HEK293T (cell line): ENCODE measurements at regions not wholly inside any gene's neighbourhood (a gene's known extent, or its start where the extent isn't known, plus 50 kb on each side); places are given as distances from the start of the nearest gene placed in this dataset.
"Not testable (repeated sequence)": the region's sequence is repeated elsewhere in the genome, so short reads cannot be mapped to it uniquely, and the experiment has no call there.

Experiments
- CTCF ChIA-PET: fragments of 350-600 bp; formaldehyde crosslinking; extraction: SDS; loops from one replicate; lab custom pipeline; 2021; ENCODE audit warnings: antibody characterized with exemption, inconsistent platforms; lab: Yijun Ruan, JAX
- POLR2A ChIA-PET: fragments of 350-600 bp; formaldehyde crosslinking; extraction: SDS; loops from one replicate; lab custom pipeline; 2020; ENCODE audit warnings: antibody characterized with exemption, inconsistent platforms; lab: Yijun Ruan, JAX
- DNase-seq: peaks from one replicate; pipeline ENCODE4 v3.0.0; 2012; ENCODE audit warnings: mixed read lengths; ENCODE audit errors: extremely low spot score
- ARNT ChIP-seq: fragments of 450-650 bp; IDR thresholded peaks from 2 replicates; pipeline ENCODE4 v1.6.1; 2017; ENCODE audit warnings: mild to moderate bottlenecking
- BHLHE40 ChIP-seq: fragments of 450-650 bp; IDR thresholded peaks from 2 replicates; pipeline ENCODE4 v1.6.1; 2016; ENCODE audit warnings: mild to moderate bottlenecking, moderate library complexity, borderline replicate concordance
- CTBP1 ChIP-seq: fragments of 450-650 bp; IDR thresholded peaks from 2 replicates; pipeline ENCODE4 v1.6.1; 2016; ENCODE audit warnings: borderline replicate concordance
- ELF4 ChIP-seq: fragments of 450-650 bp; IDR thresholded peaks from 2 replicates; pipeline ENCODE4 v1.6.1; 2017; ENCODE audit warnings: antibody characterized with exemption
- FOXA1 ChIP-seq: fragments of 450-650 bp; IDR thresholded peaks from 2 replicates; pipeline ENCODE4 v1.6.1; 2016; ENCODE audit warnings: mild to moderate bottlenecking
- FOXK2 ChIP-seq: fragments of 450-650 bp; IDR thresholded peaks from 2 replicates; pipeline ENCODE4 v1.6.1; 2016; ENCODE audit warnings: mild to moderate bottlenecking
- FOXM1 ChIP-seq: fragments of 450-650 bp; IDR thresholded peaks from 2 replicates; pipeline ENCODE4 v1.6.1; 2017; ENCODE audit warnings: mild to moderate bottlenecking, borderline replicate concordance
- HDGF ChIP-seq: fragments of 450-650 bp; IDR thresholded peaks from 2 replicates; pipeline ENCODE4 v1.6.1; 2017; ENCODE audit warnings: antibody characterized with exemption, borderline replicate concordance
- L3MBTL2 ChIP-seq: fragments of 450-650 bp; conservative IDR thresholded peaks from 2 replicates; pipeline ENCODE4 v1.6.1; 2016; ENCODE audit warnings: mild to moderate bottlenecking
- LEF1 ChIP-seq: fragments of 450-650 bp; IDR thresholded peaks from 2 replicates; pipeline ENCODE4 v1.6.1; 2017; ENCODE audit warnings: mild to moderate bottlenecking, borderline replicate concordance
- NFRKB ChIP-seq: fragments of 450-650 bp; IDR thresholded peaks from 2 replicates; pipeline ENCODE4 v1.6.1; 2016; ENCODE audit warnings: mild to moderate bottlenecking, moderate library complexity
- PKNOX1 ChIP-seq: fragments of 450-650 bp; IDR thresholded peaks from 2 replicates; pipeline ENCODE4 v1.6.1; 2016
- SP1 ChIP-seq: fragments of 450-650 bp; IDR thresholded peaks from 2 replicates; pipeline ENCODE4 v1.6.1; 2017
- SUZ12 ChIP-seq: fragments of 450-650 bp; IDR thresholded peaks from 2 replicates; pipeline ENCODE4 v1.6.1; 2016; ENCODE audit warnings: mild to moderate bottlenecking
- TARDBP ChIP-seq: fragments of 450-650 bp; IDR thresholded peaks from 2 replicates; pipeline ENCODE4 v1.6.1; 2016
- ZNF384 ChIP-seq: fragments of 450-650 bp; IDR thresholded peaks from 2 replicates; pipeline ENCODE4 v1.6.1; 2016

GRCh38 chr2:199558156-199558555 is 100.4 kb upstream of the SATB2 start:
- ChIA-PET POLR2A (no interaction called here), CTCF (no interaction called here)
- TF ChIP-seq FOXK2 (no peak), TARDBP (no peak), SUZ12 (no peak), NFRKB (no peak), PKNOX1 (no peak)
- no peak for DNase-seq

GRCh38 chr2:199556527-199557285 is 99.0 kb upstream of the SATB2 start:
- ChIA-PET CTCF (no interaction called here), POLR2A (no interaction called here)
- TF ChIP-seq TARDBP, result no peak
- TF ChIP-seq HDGF, result no peak
- TF ChIP-seq FOXM1, result no peak
- no peak for TF ChIP-seq ZNF384
- TF ChIP-seq ELF4, result no peak
- no peak for TF ChIP-seq FOXK2
- no peak for TF ChIP-seq BHLHE40
- TF ChIP-seq SUZ12, result no peak
- TF ChIP-seq FOXA1, result no peak
- TF ChIP-seq SP1, result no peak
- no peak for DNase-seq

- CTCF ChIA-PET, result no interaction called here
- POLR2A ChIA-PET, result no interaction called here
- TF ChIP-seq SP1 (no peak), ELF4 (no peak)
- DNase-seq, result no peak
Measured at GRCh38 chr2:199554026-199554425, 96.3 kb upstream of the SATB2 start.

- POLR2A ChIA-PET, result no interaction called here
- CTCF ChIA-PET, result no interaction called here
- no peak for TF ChIP-seq PKNOX1
- TF ChIP-seq NFRKB, result no peak
- TF ChIP-seq LEF1, result no peak
- no peak for TF ChIP-seq ELF4
- TF ChIP-seq SP1, result no peak
- no peak for TF ChIP-seq HDGF
- TF ChIP-seq ZNF384, result no peak
- no peak for TF ChIP-seq TARDBP
- TF ChIP-seq FOXA1, result no peak
- TF ChIP-seq L3MBTL2, result no peak
- TF ChIP-seq FOXM1, result no peak
Measured at GRCh38 chr2:199552141-199552540, 94.4 kb upstream of the SATB2 start.

DNA sequence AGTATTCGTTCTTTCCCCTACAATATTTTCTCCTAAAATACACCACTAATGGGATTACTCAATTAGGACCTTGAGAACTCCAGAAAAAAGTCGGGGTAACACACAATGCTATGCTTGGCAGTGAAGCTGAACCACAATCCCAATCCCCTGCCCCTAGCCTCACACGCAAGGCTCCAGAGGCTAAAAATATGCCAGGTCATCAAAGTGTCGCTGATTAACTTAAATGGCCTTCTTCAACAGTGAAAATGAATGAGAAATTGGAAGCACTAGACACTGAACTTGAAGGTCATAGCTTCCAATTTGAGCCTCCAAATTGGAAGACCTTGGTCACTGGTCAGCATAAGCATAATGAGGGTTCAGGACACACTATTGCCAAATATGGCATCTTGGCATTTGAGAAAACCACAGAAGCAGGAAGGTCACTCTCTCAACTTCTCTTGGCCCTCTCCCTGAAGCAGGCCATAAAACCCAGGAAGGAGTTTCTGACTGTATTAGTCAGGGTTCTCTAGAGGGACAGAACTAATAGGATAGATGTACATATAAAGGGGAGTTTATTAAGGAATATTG is 86.0 kb upstream of the SATB2 start:
- no peak for TF ChIP-seq TARDBP
- TF ChIP-seq HDGF, result no peak
- TF ChIP-seq ZNF384, result no peak
- TF ChIP-seq FOXA1, result no peak
- TF ChIP-seq LEF1, result no peak
- no peak for TF ChIP-seq FOXM1
- no peak for TF ChIP-seq BHLHE40
- TF ChIP-seq CTBP1, result no peak
- TF ChIP-seq SUZ12, result no peak
- TF ChIP-seq SP1, result no peak
- no peak for TF ChIP-seq NFRKB
- TF ChIP-seq L3MBTL2, result no peak
- no peak for TF ChIP-seq ELF4
- TF ChIP-seq ARNT, result no peak
- no peak for TF ChIP-seq PKNOX1
- ChIA-PET CTCF (no interaction called here), POLR2A (no interaction called here)
- DNase-seq, result no peak

More at GRCh38 chr2:199552141-199552540, 94.4 kb upstream of the SATB2 start:
- no peak for DNase-seq

DNA sequence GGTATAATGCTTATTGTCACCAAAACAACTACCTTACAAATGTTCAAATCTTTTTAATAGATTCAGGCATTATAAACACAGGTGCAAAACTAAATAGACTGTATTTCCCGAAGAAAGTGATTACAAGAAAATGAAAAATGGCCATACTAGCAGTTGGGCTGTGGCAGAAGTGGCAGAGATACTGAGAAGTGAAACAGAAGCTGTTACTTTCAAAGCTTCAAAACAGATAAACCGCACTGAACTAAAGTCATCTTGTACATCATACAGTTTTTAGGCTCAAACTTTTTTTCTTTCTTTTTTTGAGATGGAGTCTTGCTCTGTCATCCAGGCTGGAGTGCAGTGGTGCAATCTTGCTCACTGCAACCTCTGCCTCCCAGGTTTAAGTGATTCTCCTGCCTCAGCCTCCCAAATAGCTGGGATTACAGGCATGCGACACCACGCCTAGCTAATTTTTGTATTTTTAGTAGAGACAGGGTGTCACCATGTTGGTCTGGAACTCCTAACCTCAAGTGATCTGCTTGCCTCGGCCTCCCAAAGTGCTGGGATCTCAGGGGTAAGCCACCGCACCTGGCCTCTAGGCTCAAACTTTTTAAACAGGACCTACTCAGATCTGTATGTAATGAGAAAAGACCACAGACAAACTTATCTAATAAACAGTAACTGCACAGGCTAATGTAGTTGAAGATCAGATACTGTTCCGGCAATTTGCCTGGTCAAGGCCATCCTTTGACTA is 77.9 kb upstream of the SATB2 start:
- TF ChIP-seq SUZ12, result no peak
- no peak for TF ChIP-seq LEF1
- TF ChIP-seq FOXM1, result no peak
- TF ChIP-seq HDGF, result no peak
- TF ChIP-seq ZNF384, result no peak
- no peak for TF ChIP-seq L3MBTL2
- no peak for TF ChIP-seq PKNOX1
- TF ChIP-seq FOXK2, result no peak
- TF ChIP-seq CTBP1, result no peak
- no peak for TF ChIP-seq ELF4
- no peak for TF ChIP-seq FOXA1
- ChIA-PET CTCF (no interaction called here), POLR2A (no interaction called here)
- no peak for DNase-seq

GRCh38 chr2:199533873-199534272 is 76.1 kb upstream of the SATB2 start:
- DNase-seq, CTCF ChIA-PET, POLR2A ChIA-PET: not testable (repeated sequence)
